ENCODE measurements at regions not wholly inside any gene's neighbourhood (a gene's known extent, or its start where the extent isn't known, plus 50 kb on each side); places are given as distances from the start of the nearest gene placed in this dataset.

- Histone ChIP-seq H3K9ac (ENCODE audit: control insufficient read depth, insufficient read depth, low read length) (no peak overlapping the region), H4K20me1 (ENCODE audit: control insufficient read depth, insufficient read depth) (no peaks in the 10 kb centered on the region), H3K27ac (ENCODE audit: control insufficient read depth, insufficient read depth) (no peak overlapping the region), H3K27me3 (replicated peaks in 1 of 2; ENCODE audit: control insufficient read depth in 2 of 2, insufficient read depth in 2 of 2, low read length in 1 of 2) (0 out of 4 replicates have a peak, but pooled peaks cover 0 to 2% of the 10 kb centered on the region in 2 experiments), H2AFZ (ENCODE audit: control insufficient read depth, low read depth, low read length) (no peak overlapping the region), H3K9me3 (replicated peaks; ENCODE audit: control insufficient read depth, insufficient read depth, low read length) (no peaks in the 10 kb centered on the region), H3K36me3 (ENCODE audit: control insufficient read depth in 2 of 2, insufficient read depth in 2 of 2, low read length in 1 of 2) (no peaks in the 10 kb centered on the region), H3K4me2 (ENCODE audit: control insufficient read depth, insufficient read depth) (no peak overlapping the region), H3K4me3 (no peak overlapping the region), H3K4me1 (ENCODE audit: control insufficient read depth, insufficient read depth, low read length) (no peaks in the 10 kb centered on the region), H3K79me2 (ENCODE audit: control insufficient read depth, insufficient read depth, low read length) (no peaks in the 10 kb centered on the region)
- FAIRE-seq (no peak), ATAC-seq (no peak), DNase-seq (ENCODE audit: low read depth, low spot score) (no peak)
- SMC1A ChIA-PET (ENCODE audit: uncharacterized antibody, unreplicated experiment), result interaction anchor here (1.1 kb wide), 1 partner anchor 31 kb away, joined by 3 read pairs; no protein-coding TSS in a partner anchor
- WGBS (ENCODE audit: insufficient coverage, insufficient replicate concordance, low lambda C conversion rate, missing lambda C conversion rate), result 23% methylated on average over 5 of the region's 5 CpGs
- RAD21 ChIA-PET (ENCODE audit: unreplicated experiment), result no interaction called here
- in situ Hi-C loops (cut with MboI) (no loop called here), intact Hi-C loops (cut with micrococcal nuclease; ENCODE audit: unreplicated experiment) (no loop called here)
- CTCF ChIA-PET, result interaction anchor here (1.1 kb wide), 1 partner anchor 18 kb away, joined by 3 read pairs; no protein-coding TSS in a partner anchor
- POLR2A ChIA-PET, result no interaction called here
- BruUV-seq (replicated peaks), result no TSS peak
- TF ChIP-seq ELK1 (IDR thresholded peaks at IDR 0.05; ENCODE audit: low read depth, low read length), result no peak
- TF ChIP-seq IKZF2 (IDR thresholded peaks at IDR 0.05), result no peak
- TF ChIP-seq, protein P1, sequence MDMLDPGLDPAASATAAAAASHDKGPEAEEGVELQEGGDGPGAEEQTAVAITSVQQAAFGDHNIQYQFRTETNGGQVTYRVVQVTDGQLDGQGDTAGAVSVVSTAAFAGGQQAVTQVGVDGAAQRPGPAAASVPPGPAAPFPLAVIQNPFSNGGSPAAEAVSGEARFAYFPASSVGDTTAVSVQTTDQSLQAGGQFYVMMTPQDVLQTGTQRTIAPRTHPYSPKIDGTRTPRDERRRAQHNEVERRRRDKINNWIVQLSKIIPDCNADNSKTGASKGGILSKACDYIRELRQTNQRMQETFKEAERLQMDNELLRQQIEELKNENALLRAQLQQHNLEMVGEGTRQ (IDR thresholded peaks at IDR 0.05; ENCODE audit: borderline replicate concordance, low read depth, low read length), result no peak
- TF ChIP-seq HSF1 (IDR thresholded peaks at IDR 0.05; ENCODE audit: low read depth, low read length), result no peak
- no peak for TF ChIP-seq PML (IDR thresholded peaks at IDR 0.05; ENCODE audit: low read length)
- TF ChIP-seq RFX5 (IDR thresholded peaks at IDR 0.05; ENCODE audit: low read depth, low read length), result no peak
- no peak for TF ChIP-seq CREB1 (IDR thresholded peaks at IDR 0.05; ENCODE audit: low read depth)
- no peak for TF ChIP-seq KDM1A (IDR thresholded peaks at IDR 0.05; ENCODE audit: borderline replicate concordance)
- TF ChIP-seq E2F4 (IDR thresholded peaks at IDR 0.05; ENCODE audit: low read depth, low read length), result no peak
- no peak for TF ChIP-seq POU2F2 (IDR thresholded peaks at IDR 0.05; ENCODE audit: borderline replicate concordance, low read depth, low read length)
- TF ChIP-seq RCOR1 (conservative IDR thresholded peaks at IDR 0.05; ENCODE audit: low read depth, low read length), result no peak
- no peak for TF ChIP-seq NR2F1 (conservative IDR thresholded peaks at IDR 0.05)
- no peak for TF ChIP-seq ZBTB40 (IDR thresholded peaks at IDR 0.05; ENCODE audit: borderline replicate concordance)
- no peak for TF ChIP-seq ATF2 (IDR thresholded peaks at IDR 0.05; ENCODE audit: low read length)
- no peak for TF ChIP-seq ESRRA (IDR thresholded peaks at IDR 0.05; ENCODE audit: low read length)
- no peak for TF ChIP-seq GATAD2B (conservative IDR thresholded peaks at IDR 0.05; ENCODE audit: low read depth)
Measured at GRCh38 chr10:121413951-121414350, 184.3 kb downstream of the FGFR2 start.

Data from GM12878 (cell line).